ENCODE measurements at regions not wholly inside any gene's neighbourhood (a gene's known extent, or its start where the extent isn't known, plus 50 kb on each side); places are given as distances from the start of the nearest gene placed in this dataset.
A peak's percentile ranks its signal among the peaks of the same experiment; 100 is the strongest.

GRCh38 chr12:107543841-107544240 lies 141.8 kb upstream of the PWP1 start:
- Histone ChIP-seq H4K8ac (replicated peaks; ENCODE audit: insufficient read length, low read depth, low read length) (no peak overlapping the region), H3K9me3 (ENCODE audit: control insufficient read depth, low read depth, low read length) (no peaks in the 10 kb centered on the region), H2BK5ac (ENCODE audit: insufficient read length, low read length) (no peak overlapping the region), H2BK12ac (ENCODE audit: insufficient read length, low read depth, low read length) (no peak overlapping the region), H2BK15ac (ENCODE audit: low read depth, low read length) (no peak overlapping the region), H3K4me2 (ENCODE audit: insufficient read depth, insufficient read length, low read length) (no peak overlapping the region), H2BK120ac (ENCODE audit: low read depth, low read length, poor library complexity, severe bottlenecking) (no peak overlapping the region), H3K9ac (ENCODE audit: extremely low read depth, insufficient read length, low read length) (no peak overlapping the region), H2AK5ac (ENCODE audit: insufficient read length, low read length) (no peak overlapping the region), H2BK20ac (ENCODE audit: low read depth, low read length, poor library complexity, severe bottlenecking) (no peak overlapping the region), H3K27me3 (ENCODE audit: insufficient read depth, low read length) (no peaks in the 10 kb centered on the region), H3K4ac (ENCODE audit: low read depth, low read length) (no peak overlapping the region), H3K4me1 (ENCODE audit: insufficient read depth, low read length) (no peaks in the 10 kb centered on the region), H3K18ac (ENCODE audit: insufficient read length, low read depth, low read length) (no peak overlapping the region), H3K79me2 (ENCODE audit: insufficient read depth, low read length) (no peaks in the 10 kb centered on the region; the same call in 1 of the 2 replicates), H4K91ac (ENCODE audit: insufficient read length, low read depth, low read length) (no peak overlapping the region), H3T11ph (ENCODE audit: low read length) (no peak overlapping the region), H4K20me1 (ENCODE audit: control insufficient read depth, insufficient read depth, insufficient read length) (no peaks in the 10 kb centered on the region), H2AFZ (ENCODE audit: low read length) (no peak overlapping the region), H3K14ac (ENCODE audit: insufficient read depth, low read length) (no peak overlapping the region), H3K79me1 (ENCODE audit: insufficient read depth, low read depth, low read length, poor library complexity, severe bottlenecking) (no peaks in the 10 kb centered on the region), H4K5ac (ENCODE audit: insufficient read length, low read depth, low read length) (no peak overlapping the region), H3K23ac (ENCODE audit: insufficient read length, low read depth, low read length) (no peak overlapping the region), H3K56ac (ENCODE audit: insufficient read length, low read depth, low read length) (no peak overlapping the region), H3K27ac (ENCODE audit: insufficient read length, low read depth, low read length) (no peak overlapping the region), H3K23me2 (ENCODE audit: insufficient read length, low read depth, low read length, poor library complexity, severe bottlenecking) (no peaks in the 10 kb centered on the region)
- TF ChIP-seq, protein P1, sequence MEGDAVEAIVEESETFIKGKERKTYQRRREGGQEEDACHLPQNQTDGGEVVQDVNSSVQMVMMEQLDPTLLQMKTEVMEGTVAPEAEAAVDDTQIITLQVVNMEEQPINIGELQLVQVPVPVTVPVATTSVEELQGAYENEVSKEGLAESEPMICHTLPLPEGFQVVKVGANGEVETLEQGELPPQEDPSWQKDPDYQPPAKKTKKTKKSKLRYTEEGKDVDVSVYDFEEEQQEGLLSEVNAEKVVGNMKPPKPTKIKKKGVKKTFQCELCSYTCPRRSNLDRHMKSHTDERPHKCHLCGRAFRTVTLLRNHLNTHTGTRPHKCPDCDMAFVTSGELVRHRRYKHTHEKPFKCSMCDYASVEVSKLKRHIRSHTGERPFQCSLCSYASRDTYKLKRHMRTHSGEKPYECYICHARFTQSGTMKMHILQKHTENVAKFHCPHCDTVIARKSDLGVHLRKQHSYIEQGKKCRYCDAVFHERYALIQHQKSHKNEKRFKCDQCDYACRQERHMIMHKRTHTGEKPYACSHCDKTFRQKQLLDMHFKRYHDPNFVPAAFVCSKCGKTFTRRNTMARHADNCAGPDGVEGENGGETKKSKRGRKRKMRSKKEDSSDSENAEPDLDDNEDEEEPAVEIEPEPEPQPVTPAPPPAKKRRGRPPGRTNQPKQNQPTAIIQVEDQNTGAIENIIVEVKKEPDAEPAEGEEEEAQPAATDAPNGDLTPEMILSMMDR (conservative IDR thresholded peaks at IDR 0.05), result peak; percentile 36; the same call in 2 of the 3 replicates
- Mint-ChIP-seq H3K36me3 (ENCODE audit: insufficient read depth in 1 of 3, low read depth in 3 of 3) (no peaks in the 10 kb centered on the region; a peak in 1 of 7 replicates), H3K27ac (no peak overlapping the region), H3K4me1 (peaks cover 0 to 5% of the 10 kb centered on the region in 2 experiments; a peak in 1 of 4 replicates), H3K27me3 (ENCODE audit: low read depth) (peaks cover 2% of the 10 kb centered on the region; the same call in 1 of the 2 replicates), H3K9me3 (no peaks in the 10 kb centered on the region; a peak in 1 of 5 replicates), H3K4me3 (no peak overlapping the region)
- no CpG with 5 or more reads among the region's 4 CpGs for WGBS (ENCODE audit: extremely low coverage, insufficient read length, low lambda C conversion rate)
- DNase-seq, result no peak

Measured in H9 (cell line).